Cardiac muscle cell (in vitro differentiated cells and primary cell): ENCODE measurements at regions not wholly inside any gene's neighbourhood (a gene's known extent, or its start where the extent isn't known, plus 50 kb on each side); places are given as distances from the start of the nearest gene placed in this dataset.

Experiments used
- DNase-seq, 2 donors: peaks; one replicate each; pipeline versions ENCODE4 v3.0.0 to v3.0.0-alpha.2; 2010 to 2017; ENCODE audit warnings: low read depth in 1 of 2, low spot score in 1 of 2
- H3K27ac ChIP-seq: fragments of 200-600 bp; sonication (generic); 2 replicates; pipeline ENCODE4 v1.5.1; 2016
- H3K27me3 ChIP-seq: fragments of 200-600 bp; sonication (generic); 2 replicates; pipeline ENCODE4 v1.6.0; 2016; ENCODE audit warnings: control low read depth
- H3K36me3 ChIP-seq: fragments of 200-600 bp; sonication (generic); 2 replicates; pipeline ENCODE4 v1.5.1; 2016; ENCODE audit warnings: control low read depth
- H3K4me1 ChIP-seq: fragments of 200-600 bp; sonication (generic); 2 replicates; pipeline ENCODE4 v1.8.1; 2017; ENCODE audit warnings: low read depth, mild to moderate bottlenecking, mixed run types
- H3K4me3 ChIP-seq: fragments of 200-600 bp; sonication (generic); 2 replicates; pipeline ENCODE4 v1.5.1; 2016; ENCODE audit warnings: mild to moderate bottlenecking
- H3K9me3 ChIP-seq: fragments of 200-600 bp; sonication (generic); 2 replicates; pipeline ENCODE4 v1.5.1; 2017; ENCODE audit warnings: low read depth, mild to moderate bottlenecking, control low read depth
- CTCF ChIP-seq: IDR thresholded peaks from 2 replicates; pipeline ENCODE4 v1.5.1; 2012; ENCODE audit warnings: low read depth, mild to moderate bottlenecking, low read length

GRCh38 chr3:166785876-166786275 lies 594.2 kb downstream of the ZBBX start:
- Histone ChIP-seq H3K27me3 (no peaks in the 10 kb centered on the region), H3K9me3 (no peaks in the 10 kb centered on the region), H3K36me3 (no peaks in the 10 kb centered on the region), H3K4me1 (no peaks in the 10 kb centered on the region), H3K27ac (no peak overlapping the region), H3K4me3 (no peak overlapping the region)
- no peak for DNase-seq
- no peak for TF ChIP-seq CTCF

- no peak overlapping the region for H3K4me3 ChIP-seq
- H3K9me3 ChIP-seq: no peaks in the 10 kb centered on the region
- no peaks in the 10 kb centered on the region for H3K27me3 ChIP-seq
- H3K36me3 ChIP-seq: no peaks in the 10 kb centered on the region
- DNase-seq: no peak
- no peak overlapping the region for H3K27ac ChIP-seq
- TF ChIP-seq CTCF: no peak
- H3K4me1 ChIP-seq: no peaks in the 10 kb centered on the region
Measured at GRCh38 chr3:166783206-166783605, 596.9 kb downstream of the ZBBX start.

- H3K4me1 ChIP-seq: no peaks in the 10 kb centered on the region
- TF ChIP-seq CTCF: no peak
- no peak for DNase-seq
- H3K9me3 ChIP-seq: no peaks in the 10 kb centered on the region
- H3K27me3 ChIP-seq: no peaks in the 10 kb centered on the region
- H3K4me3 ChIP-seq: no peak overlapping the region
- no peak overlapping the region for H3K27ac ChIP-seq
- no peaks in the 10 kb centered on the region for H3K36me3 ChIP-seq
Measured at GRCh38 chr3:166764698-166765318, 615.3 kb downstream of the ZBBX start.

GRCh38 chr3:166759736-166760513 lies 620.2 kb downstream of the ZBBX start:
- H3K27ac ChIP-seq: no peak overlapping the region
- H3K4me3 ChIP-seq: no peak overlapping the region
- TF ChIP-seq CTCF: no peak
- no peak for DNase-seq
- no peaks in the 10 kb centered on the region for H3K36me3 ChIP-seq
- H3K9me3 ChIP-seq: no peaks in the 10 kb centered on the region
- H3K27me3 ChIP-seq: no peaks in the 10 kb centered on the region
- no peaks in the 10 kb centered on the region for H3K4me1 ChIP-seq

- no peaks in the 10 kb centered on the region for H3K9me3 ChIP-seq
- H3K4me1 ChIP-seq: no peaks in the 10 kb centered on the region
- H3K36me3 ChIP-seq: no peaks in the 10 kb centered on the region
- no peaks in the 10 kb centered on the region for H3K27me3 ChIP-seq
- TF ChIP-seq CTCF: no peak
- H3K4me3 ChIP-seq: no peak overlapping the region
- DNase-seq: no peak
- H3K27ac ChIP-seq: no peak overlapping the region
Measured at GRCh38 chr3:166752214-166752613, 627.9 kb downstream of the ZBBX start.
